DOHH2 (cell line): ENCODE measurements at regions not wholly inside any gene's neighbourhood (a gene's known extent, or its start where the extent isn't known, plus 50 kb on each side); places are given as distances from the start of the nearest gene placed in this dataset.

Source experiments
- H3F3A ChIP-seq: fragments of 200-600 bp; sonication (generic), shearing (Covaris generic); 2 replicates; pipeline ENCODE4 v1.6.0; 2016; ENCODE audit warnings: antibody characterized with exemption, mild to moderate bottlenecking; ENCODE audit not compliant: control insufficient read depth, insufficient read depth
- H3K27ac ChIP-seq: fragments of 200-600 bp; sonication (generic); 2 replicates; pipeline ENCODE4 v1.5.1; 2014; ENCODE audit warnings: low read depth, mild to moderate bottlenecking, low read length, moderate library complexity
- H3K27me3 ChIP-seq: fragments of 200-600 bp; sonication (generic); 2 replicates; pipeline ENCODE4 v1.6.1; 2014; ENCODE audit warnings: mild to moderate bottlenecking, low read length, mixed read lengths; ENCODE audit not compliant: control insufficient read depth
- H3K36me3 ChIP-seq: fragments of 200-600 bp; sonication (generic); 2 replicates; pipeline ENCODE4 v1.6.1; 2014; ENCODE audit warnings: mild to moderate bottlenecking, low read length, moderate library complexity, mixed read lengths; ENCODE audit not compliant: control insufficient read depth
- H3K4me1 ChIP-seq: fragments of 200-600 bp; sonication (generic); 2 replicates; pipeline ENCODE4 v1.6.1; 2014; ENCODE audit warnings: mild to moderate bottlenecking, low read length, mixed read lengths; ENCODE audit not compliant: control insufficient read depth
- H3K4me2 ChIP-seq: fragments of 200-600 bp; sonication (generic); 2 replicates; pipeline ENCODE4 v1.6.0; 2014; ENCODE audit warnings: mild to moderate bottlenecking, low read length, moderate library complexity
- H3K4me3 ChIP-seq: fragments of 200-600 bp; sonication (generic); 2 replicates; pipeline ENCODE4 v1.5.1; 2014; ENCODE audit warnings: mild to moderate bottlenecking, low read length, mixed read lengths
- H3K79me2 ChIP-seq: fragments of 200-600 bp; sonication (generic); 2 replicates; pipeline ENCODE4 v1.6.1; 2014; ENCODE audit warnings: mild to moderate bottlenecking, low read length, mixed read lengths; ENCODE audit not compliant: control insufficient read depth
- H3K9me2 ChIP-seq: fragments of 200-600 bp; sonication (generic); replicated peaks from 2 replicates; pipeline ENCODE4 v1.6.1; 2014; ENCODE audit warnings: mild to moderate bottlenecking, low read length, mixed read lengths; ENCODE audit not compliant: control insufficient read depth
- H3K9me3 ChIP-seq: fragments of 200-600 bp; sonication (generic); 2 replicates; pipeline ENCODE4 v1.6.1; 2014; ENCODE audit warnings: antibody characterized with exemption, low read length, mixed read lengths; ENCODE audit not compliant: control insufficient read depth, insufficient read depth
- H4K20me1 ChIP-seq: fragments of 200-600 bp; sonication (generic); 2 replicates; pipeline ENCODE4 v1.6.0; 2014; ENCODE audit warnings: low read depth, mild to moderate bottlenecking, antibody characterized with exemption, low read length, moderate library complexity; ENCODE audit not compliant: control insufficient read depth, insufficient read depth
- EZH2phosphoT487 ChIP-seq: fragments of 200-600 bp; sonication (generic); IDR thresholded peaks from 2 replicates; pipeline ENCODE4 v1.6.1; 2017; ENCODE audit warnings: borderline replicate concordance, mild to moderate bottlenecking, antibody characterized with exemption, low read length, moderate library complexity, mixed read lengths
- TF ChIP-seq, protein P1 (sequence below): fragments of 200-600 bp; sonication (generic); IDR thresholded peaks from one replicate; pipeline ENCODE4 v1.5.1; 2014; ENCODE audit warnings: antibody characterized with exemption, mild to moderate bottlenecking, low read depth, low read length; ENCODE audit not compliant: poor library complexity, severe bottlenecking

DNA sequence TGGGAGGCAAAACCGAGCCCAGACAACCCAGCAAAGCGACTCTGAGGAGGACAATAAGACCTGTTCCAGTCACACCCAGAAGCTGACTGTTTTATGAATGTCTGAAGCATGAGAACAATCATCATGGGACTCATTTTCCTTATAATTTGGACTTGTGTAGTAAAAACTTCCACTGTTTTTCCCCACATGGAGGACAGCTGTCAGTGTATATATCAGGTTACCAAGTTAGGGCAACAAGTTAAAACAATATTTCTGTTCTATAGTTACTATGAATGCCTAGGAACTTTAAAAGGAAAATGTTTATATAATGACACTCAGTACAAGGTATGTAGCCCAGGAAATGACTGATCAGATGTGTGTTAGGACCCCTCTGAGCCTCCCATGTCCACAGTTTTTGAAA lies 528.2 kb upstream of the TSPY4 start:
- no peak overlapping the region for H3K4me2 ChIP-seq

DNA sequence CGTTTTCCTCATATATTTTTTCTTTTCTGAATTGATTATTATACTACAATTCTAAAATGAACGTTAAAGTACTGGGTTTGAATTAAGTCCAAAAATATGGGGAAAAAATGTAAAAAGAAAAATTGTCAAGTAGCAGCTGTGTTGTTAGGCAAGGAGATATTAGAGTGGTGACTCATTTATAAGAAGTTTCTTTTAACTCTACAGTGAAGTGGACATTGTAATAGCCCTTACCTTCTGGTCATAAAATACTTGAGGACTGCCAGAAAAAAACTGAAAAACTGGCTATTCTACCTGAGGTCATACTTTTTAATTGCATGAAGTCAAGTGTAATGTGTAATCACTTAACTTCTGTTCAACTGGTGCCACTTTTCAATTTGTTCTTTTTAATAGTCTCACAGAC lies 523.1 kb upstream of the TSPY4 start:
- Histone ChIP-seq H3K9me3 (no peaks in the 10 kb centered on the region), H3F3A (no peaks in the 10 kb centered on the region), H3K27me3 (no peaks in the 10 kb centered on the region), H3K27ac (no peak overlapping the region), H3K9me2 (no peaks in the 10 kb centered on the region), H3K79me2 (no peaks in the 10 kb centered on the region), H3K4me3 (no peak overlapping the region), H3K4me2 (no peak overlapping the region), H3K36me3 (no peaks in the 10 kb centered on the region), H4K20me1 (no peaks in the 10 kb centered on the region), H3K4me1 (no peaks in the 10 kb centered on the region)
- TF ChIP-seq, protein P1, sequence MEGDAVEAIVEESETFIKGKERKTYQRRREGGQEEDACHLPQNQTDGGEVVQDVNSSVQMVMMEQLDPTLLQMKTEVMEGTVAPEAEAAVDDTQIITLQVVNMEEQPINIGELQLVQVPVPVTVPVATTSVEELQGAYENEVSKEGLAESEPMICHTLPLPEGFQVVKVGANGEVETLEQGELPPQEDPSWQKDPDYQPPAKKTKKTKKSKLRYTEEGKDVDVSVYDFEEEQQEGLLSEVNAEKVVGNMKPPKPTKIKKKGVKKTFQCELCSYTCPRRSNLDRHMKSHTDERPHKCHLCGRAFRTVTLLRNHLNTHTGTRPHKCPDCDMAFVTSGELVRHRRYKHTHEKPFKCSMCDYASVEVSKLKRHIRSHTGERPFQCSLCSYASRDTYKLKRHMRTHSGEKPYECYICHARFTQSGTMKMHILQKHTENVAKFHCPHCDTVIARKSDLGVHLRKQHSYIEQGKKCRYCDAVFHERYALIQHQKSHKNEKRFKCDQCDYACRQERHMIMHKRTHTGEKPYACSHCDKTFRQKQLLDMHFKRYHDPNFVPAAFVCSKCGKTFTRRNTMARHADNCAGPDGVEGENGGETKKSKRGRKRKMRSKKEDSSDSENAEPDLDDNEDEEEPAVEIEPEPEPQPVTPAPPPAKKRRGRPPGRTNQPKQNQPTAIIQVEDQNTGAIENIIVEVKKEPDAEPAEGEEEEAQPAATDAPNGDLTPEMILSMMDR, result no peak
- TF ChIP-seq EZH2phosphoT487, result no peak

More for the DNA sequence above, 528.2 kb upstream of the TSPY4 start:
- Histone ChIP-seq H4K20me1 (no peaks in the 10 kb centered on the region), H3K36me3 (no peaks in the 10 kb centered on the region), H3K27ac (no peak overlapping the region), H3K4me3 (no peak overlapping the region), H3K4me1 (no peaks in the 10 kb centered on the region), H3K9me3 (no peaks in the 10 kb centered on the region), H3K9me2 (no peaks in the 10 kb centered on the region), H3K79me2 (no peaks in the 10 kb centered on the region), H3F3A (no peaks in the 10 kb centered on the region), H3K27me3 (no peaks in the 10 kb centered on the region)
- TF ChIP-seq, protein P1, result no peak
- TF ChIP-seq EZH2phosphoT487, result no peak

DNA sequence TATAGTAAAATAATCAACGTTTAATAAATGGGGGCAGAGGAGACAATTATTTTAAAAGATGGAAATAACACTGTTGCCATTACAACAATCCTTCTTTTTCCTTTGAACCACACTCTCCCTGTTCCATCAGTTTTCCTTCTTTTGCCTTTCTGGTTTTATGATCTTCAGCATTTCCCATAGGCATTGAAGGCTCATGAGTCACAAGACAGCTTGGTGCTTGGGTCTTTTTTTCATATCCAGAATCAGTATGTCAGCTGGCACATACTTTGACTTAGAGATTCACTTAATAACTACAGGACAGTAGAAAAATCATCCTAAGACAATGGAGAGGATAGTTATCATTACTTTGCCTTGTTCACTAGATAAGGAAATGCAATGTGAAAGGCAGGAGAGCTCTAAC lies 521.6 kb upstream of the TSPY4 start:
- Histone ChIP-seq H3K79me2 (no peaks in the 10 kb centered on the region), H3K27me3 (no peaks in the 10 kb centered on the region), H3F3A (no peaks in the 10 kb centered on the region), H3K27ac (no peak overlapping the region), H4K20me1 (no peaks in the 10 kb centered on the region), H3K4me3 (no peak overlapping the region), H3K9me3 (no peaks in the 10 kb centered on the region), H3K4me1 (no peaks in the 10 kb centered on the region), H3K36me3 (no peaks in the 10 kb centered on the region), H3K4me2 (no peak overlapping the region), H3K9me2 (no peaks in the 10 kb centered on the region)
- TF ChIP-seq, protein P1, result no peak
- TF ChIP-seq EZH2phosphoT487, result no peak

DNA sequence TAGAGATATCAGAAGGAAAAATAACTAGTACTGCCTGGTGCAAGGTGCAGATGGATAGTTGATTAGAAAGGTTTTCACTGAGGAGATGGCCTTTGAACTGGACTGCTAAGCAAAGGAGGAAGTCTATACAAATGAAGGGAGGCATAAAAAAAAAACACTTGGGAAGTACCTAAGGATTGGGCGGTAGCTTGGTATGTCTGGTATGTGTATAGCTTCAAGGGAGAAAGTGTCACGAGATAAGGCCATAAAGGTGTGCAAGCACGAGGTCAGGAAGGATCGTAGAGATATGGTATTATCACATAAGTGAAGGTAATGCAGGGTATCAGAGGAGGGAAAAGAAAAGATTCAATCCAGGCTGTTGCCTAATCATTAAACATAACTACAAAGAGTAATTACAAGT lies 517.2 kb upstream of the TSPY4 start:
- H3K9me2 ChIP-seq, result no peaks in the 10 kb centered on the region
- no peaks in the 10 kb centered on the region for H3K4me1 ChIP-seq
- H3F3A ChIP-seq, result no peaks in the 10 kb centered on the region
- no peak overlapping the region for H3K4me2 ChIP-seq
- H3K79me2 ChIP-seq, result no peaks in the 10 kb centered on the region
- H3K4me3 ChIP-seq, result no peak overlapping the region
- TF ChIP-seq, protein P1, result no peak
- TF ChIP-seq EZH2phosphoT487, result no peak
- no peaks in the 10 kb centered on the region for H3K27me3 ChIP-seq
- no peaks in the 10 kb centered on the region for H3K9me3 ChIP-seq
- H4K20me1 ChIP-seq, result no peaks in the 10 kb centered on the region
- H3K36me3 ChIP-seq, result no peaks in the 10 kb centered on the region
- no peak overlapping the region for H3K27ac ChIP-seq
